WTC11 (cell line): ENCODE measurements at regions not wholly inside any gene's neighbourhood (a gene's known extent, or its start where the extent isn't known, plus 50 kb on each side); places are given as distances from the start of the nearest gene placed in this dataset.

Experiments used
- ATAC-seq: fragments of 200-7000 bp; cut with Tn5 transposase; 2 replicates; pipeline ENCODE4 v1.10.0; 2021; ENCODE audit warnings: mild to moderate bottlenecking, moderate library complexity
- CTCF ChIA-PET: fragments of 300-600 bp; sonication (Branson Sonifier 250); formaldehyde crosslinking; loops from one replicate; lab custom pipeline; 2021; ENCODE audit warnings: antibody characterized with exemption; lab: Charles Lee
- POLR2A ChIA-PET: fragments of 350-600 bp; sonication (Branson Sonifier 250); formaldehyde crosslinking; loops from one replicate; lab custom pipeline; 2021; ENCODE audit warnings: antibody characterized with exemption; lab: Charles Lee
- DNase-seq: peaks from one replicate; pipeline ENCODE4 v3.0.0; 2021; ENCODE audit warnings: low spot score
- H3K27ac Mint-ChIP-seq: 2 replicates; pipeline ENCODE4 v1.8.0; 2021; ENCODE audit warnings: mixed read lengths
- H3K27me3 Mint-ChIP-seq: 2 replicates; pipeline ENCODE4 v1.8.0; 2021; ENCODE audit warnings: low read depth, mild to moderate bottlenecking, moderate library complexity, mixed read lengths
- H3K36me3 Mint-ChIP-seq: 2 replicates; pipeline ENCODE4 v1.8.0; 2021; ENCODE audit warnings: mixed read lengths
- H3K4me1 Mint-ChIP-seq: 2 replicates; pipeline ENCODE4 v1.8.0; 2022; ENCODE audit warnings: mixed read lengths
- H3K4me3 Mint-ChIP-seq: 2 replicates; pipeline ENCODE4 v1.8.0; 2021; ENCODE audit warnings: mild to moderate bottlenecking, moderate library complexity, mixed read lengths
- H3K9me3 Mint-ChIP-seq: 2 replicates; pipeline ENCODE4 v1.8.0; 2021; ENCODE audit warnings: mixed read lengths
- E2F5 ChIP-seq: sonication (generic); formaldehyde crosslinking; IDR thresholded peaks from 2 replicates; pipeline ENCODE4 v1.8.1; 2022; ENCODE audit warnings: mild to moderate bottlenecking, moderate library complexity, missing genetic modification reagents
- FOXJ3 ChIP-seq: sonication (generic); formaldehyde crosslinking; IDR thresholded peaks from 2 replicates; pipeline ENCODE4 v1.9.0; 2021; ENCODE audit warnings: missing genetic modification reagents, mild to moderate bottlenecking, borderline replicate concordance
- GABPB1 ChIP-seq: sonication (generic); formaldehyde crosslinking; IDR thresholded peaks from 2 replicates; pipeline ENCODE4 v1.8.1; 2023; ENCODE audit warnings: mild to moderate bottlenecking, missing genetic modification reagents
- GTF2I ChIP-seq: fragments of 250-450 bp; sonication (Bioruptor Pico); conservative IDR thresholded peaks from 2 replicates; pipeline ENCODE4 v1.4.0; 2021; ENCODE audit warnings: mild to moderate bottlenecking
- HMGXB4 ChIP-seq: sonication (generic); formaldehyde crosslinking; IDR thresholded peaks from 2 replicates; pipeline ENCODE4 v1.8.1; 2023; ENCODE audit warnings: mild to moderate bottlenecking, moderate library complexity, missing genetic modification reagents
- IRF2 ChIP-seq: sonication (generic); formaldehyde crosslinking; IDR thresholded peaks from 2 replicates; pipeline ENCODE4 v1.8.0; 2022; ENCODE audit warnings: low read depth, missing genetic modification reagents, borderline replicate concordance
- JAZF1 ChIP-seq: fragments of 250-450 bp; sonication (Bioruptor Pico); IDR thresholded peaks from 2 replicates; pipeline ENCODE4 v1.9.0; 2021; ENCODE audit warnings: moderate library complexity, mild to moderate bottlenecking, inconsistent platforms
- JUN ChIP-seq: sonication (generic); formaldehyde crosslinking; IDR thresholded peaks from 2 replicates; pipeline ENCODE4 v1.8.0; 2023; ENCODE audit warnings: mild to moderate bottlenecking, missing genetic modification reagents
- KAT7 ChIP-seq: sonication (generic); formaldehyde crosslinking; IDR thresholded peaks from 2 replicates; pipeline ENCODE4 v1.8.1; 2023; ENCODE audit warnings: missing genetic modification reagents, mild to moderate bottlenecking, borderline replicate concordance
- PRRX2 ChIP-seq: fragments of 250-450 bp; sonication (Bioruptor Pico); IDR thresholded peaks from 2 replicates; pipeline ENCODE4 v1.8.0; 2021; ENCODE audit warnings: mild to moderate bottlenecking
- SOX15 ChIP-seq: fragments of 250-450 bp; sonication (Bioruptor Pico); IDR thresholded peaks from 2 replicates; pipeline ENCODE4 v1.9.0; 2021; ENCODE audit warnings: mild to moderate bottlenecking
- ZBTB43 ChIP-seq: sonication (generic); formaldehyde crosslinking; IDR thresholded peaks from 2 replicates; pipeline ENCODE4 v1.8.1; 2023; ENCODE audit warnings: mild to moderate bottlenecking, missing genetic modification reagents
- ZNF281 ChIP-seq: sonication (generic); formaldehyde crosslinking; IDR thresholded peaks from 2 replicates; pipeline ENCODE4 v1.8.0; 2023; ENCODE audit warnings: mild to moderate bottlenecking, missing genetic modification reagents
- ZNF671 ChIP-seq: fragments of 250-450 bp; sonication (Bioruptor Pico); IDR thresholded peaks from 2 replicates; pipeline ENCODE4 v1.8.0; 2021; ENCODE audit warnings: mild to moderate bottlenecking
- TF ChIP-seq, protein P1 (sequence below): sonication (generic); formaldehyde crosslinking; IDR thresholded peaks from 2 replicates; pipeline ENCODE4 v1.8.0; 2023; ENCODE audit warnings: missing genetic modification reagents, mild to moderate bottlenecking, borderline replicate concordance
- TF ChIP-seq, protein P2 (sequence below): fragments of 200-600 bp; IDR thresholded peaks from 2 replicates; pipeline ENCODE4 v1.8.0; 2022; ENCODE audit warnings: antibody characterized with exemption
- TF ChIP-seq, protein P3 (sequence below): sonication (generic); formaldehyde crosslinking; conservative IDR thresholded peaks from 2 replicates; pipeline ENCODE4 v1.8.1; 2023; ENCODE audit warnings: mild to moderate bottlenecking, low read depth, missing genetic modification reagents, moderate library complexity

- no peaks in the 10 kb centered on the region; the same call in 1 of the 2 replicates for H3K27me3 Mint-ChIP-seq
- CTCF ChIA-PET = no interaction called here
- POLR2A ChIA-PET = no interaction called here
- no peak for DNase-seq
- H3K36me3 Mint-ChIP-seq = no peaks in the 10 kb centered on the region
- ATAC-seq = no peak
- no peak overlapping the region for H3K27ac Mint-ChIP-seq
- no peak overlapping the region for H3K4me3 Mint-ChIP-seq
- peaks cover 12% of the 10 kb centered on the region for H3K4me1 Mint-ChIP-seq
- TF ChIP-seq, protein P1, sequence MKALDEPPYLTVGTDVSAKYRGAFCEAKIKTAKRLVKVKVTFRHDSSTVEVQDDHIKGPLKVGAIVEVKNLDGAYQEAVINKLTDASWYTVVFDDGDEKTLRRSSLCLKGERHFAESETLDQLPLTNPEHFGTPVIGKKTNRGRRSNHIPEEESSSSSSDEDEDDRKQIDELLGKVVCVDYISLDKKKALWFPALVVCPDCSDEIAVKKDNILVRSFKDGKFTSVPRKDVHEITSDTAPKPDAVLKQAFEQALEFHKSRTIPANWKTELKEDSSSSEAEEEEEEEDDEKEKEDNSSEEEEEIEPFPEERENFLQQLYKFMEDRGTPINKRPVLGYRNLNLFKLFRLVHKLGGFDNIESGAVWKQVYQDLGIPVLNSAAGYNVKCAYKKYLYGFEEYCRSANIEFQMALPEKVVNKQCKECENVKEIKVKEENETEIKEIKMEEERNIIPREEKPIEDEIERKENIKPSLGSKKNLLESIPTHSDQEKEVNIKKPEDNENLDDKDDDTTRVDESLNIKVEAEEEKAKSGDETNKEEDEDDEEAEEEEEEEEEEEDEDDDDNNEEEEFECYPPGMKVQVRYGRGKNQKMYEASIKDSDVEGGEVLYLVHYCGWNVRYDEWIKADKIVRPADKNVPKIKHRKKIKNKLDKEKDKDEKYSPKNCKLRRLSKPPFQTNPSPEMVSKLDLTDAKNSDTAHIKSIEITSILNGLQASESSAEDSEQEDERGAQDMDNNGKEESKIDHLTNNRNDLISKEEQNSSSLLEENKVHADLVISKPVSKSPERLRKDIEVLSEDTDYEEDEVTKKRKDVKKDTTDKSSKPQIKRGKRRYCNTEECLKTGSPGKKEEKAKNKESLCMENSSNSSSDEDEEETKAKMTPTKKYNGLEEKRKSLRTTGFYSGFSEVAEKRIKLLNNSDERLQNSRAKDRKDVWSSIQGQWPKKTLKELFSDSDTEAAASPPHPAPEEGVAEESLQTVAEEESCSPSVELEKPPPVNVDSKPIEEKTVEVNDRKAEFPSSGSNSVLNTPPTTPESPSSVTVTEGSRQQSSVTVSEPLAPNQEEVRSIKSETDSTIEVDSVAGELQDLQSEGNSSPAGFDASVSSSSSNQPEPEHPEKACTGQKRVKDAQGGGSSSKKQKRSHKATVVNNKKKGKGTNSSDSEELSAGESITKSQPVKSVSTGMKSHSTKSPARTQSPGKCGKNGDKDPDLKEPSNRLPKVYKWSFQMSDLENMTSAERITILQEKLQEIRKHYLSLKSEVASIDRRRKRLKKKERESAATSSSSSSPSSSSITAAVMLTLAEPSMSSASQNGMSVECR = no peak
- no peak for TF ChIP-seq ZNF671 (CRISPR knock-in tag)
- TF ChIP-seq, protein P2, sequence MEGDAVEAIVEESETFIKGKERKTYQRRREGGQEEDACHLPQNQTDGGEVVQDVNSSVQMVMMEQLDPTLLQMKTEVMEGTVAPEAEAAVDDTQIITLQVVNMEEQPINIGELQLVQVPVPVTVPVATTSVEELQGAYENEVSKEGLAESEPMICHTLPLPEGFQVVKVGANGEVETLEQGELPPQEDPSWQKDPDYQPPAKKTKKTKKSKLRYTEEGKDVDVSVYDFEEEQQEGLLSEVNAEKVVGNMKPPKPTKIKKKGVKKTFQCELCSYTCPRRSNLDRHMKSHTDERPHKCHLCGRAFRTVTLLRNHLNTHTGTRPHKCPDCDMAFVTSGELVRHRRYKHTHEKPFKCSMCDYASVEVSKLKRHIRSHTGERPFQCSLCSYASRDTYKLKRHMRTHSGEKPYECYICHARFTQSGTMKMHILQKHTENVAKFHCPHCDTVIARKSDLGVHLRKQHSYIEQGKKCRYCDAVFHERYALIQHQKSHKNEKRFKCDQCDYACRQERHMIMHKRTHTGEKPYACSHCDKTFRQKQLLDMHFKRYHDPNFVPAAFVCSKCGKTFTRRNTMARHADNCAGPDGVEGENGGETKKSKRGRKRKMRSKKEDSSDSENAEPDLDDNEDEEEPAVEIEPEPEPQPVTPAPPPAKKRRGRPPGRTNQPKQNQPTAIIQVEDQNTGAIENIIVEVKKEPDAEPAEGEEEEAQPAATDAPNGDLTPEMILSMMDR = no peak
- no peak for TF ChIP-seq HMGXB4 (CRISPR knock-in tag)
- TF ChIP-seq KAT7 = no peak
- no peak for TF ChIP-seq E2F5 (CRISPR knock-in tag)
- no peak for TF ChIP-seq JUN (CRISPR knock-in tag)
- TF ChIP-seq, protein P3, sequence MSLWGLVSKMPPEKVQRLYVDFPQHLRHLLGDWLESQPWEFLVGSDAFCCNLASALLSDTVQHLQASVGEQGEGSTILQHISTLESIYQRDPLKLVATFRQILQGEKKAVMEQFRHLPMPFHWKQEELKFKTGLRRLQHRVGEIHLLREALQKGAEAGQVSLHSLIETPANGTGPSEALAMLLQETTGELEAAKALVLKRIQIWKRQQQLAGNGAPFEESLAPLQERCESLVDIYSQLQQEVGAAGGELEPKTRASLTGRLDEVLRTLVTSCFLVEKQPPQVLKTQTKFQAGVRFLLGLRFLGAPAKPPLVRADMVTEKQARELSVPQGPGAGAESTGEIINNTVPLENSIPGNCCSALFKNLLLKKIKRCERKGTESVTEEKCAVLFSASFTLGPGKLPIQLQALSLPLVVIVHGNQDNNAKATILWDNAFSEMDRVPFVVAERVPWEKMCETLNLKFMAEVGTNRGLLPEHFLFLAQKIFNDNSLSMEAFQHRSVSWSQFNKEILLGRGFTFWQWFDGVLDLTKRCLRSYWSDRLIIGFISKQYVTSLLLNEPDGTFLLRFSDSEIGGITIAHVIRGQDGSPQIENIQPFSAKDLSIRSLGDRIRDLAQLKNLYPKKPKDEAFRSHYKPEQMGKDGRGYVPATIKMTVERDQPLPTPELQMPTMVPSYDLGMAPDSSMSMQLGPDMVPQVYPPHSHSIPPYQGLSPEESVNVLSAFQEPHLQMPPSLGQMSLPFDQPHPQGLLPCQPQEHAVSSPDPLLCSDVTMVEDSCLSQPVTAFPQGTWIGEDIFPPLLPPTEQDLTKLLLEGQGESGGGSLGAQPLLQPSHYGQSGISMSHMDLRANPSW (CRISPR knock-in tag) = no peak
- no peak for TF ChIP-seq GABPB1 (CRISPR knock-in tag)
- no peak for TF ChIP-seq ZNF281 (CRISPR knock-in tag)
- no peak for TF ChIP-seq FOXJ3
- TF ChIP-seq JAZF1 (CRISPR knock-in tag) = no peak
- no peak for TF ChIP-seq PRRX2 (CRISPR knock-in tag)
- TF ChIP-seq GTF2I (CRISPR knock-in tag) = no peak
- no peak for TF ChIP-seq ZBTB43
- TF ChIP-seq IRF2 = no peak
- no peak for TF ChIP-seq SOX15 (CRISPR knock-in tag)
- TF ChIP-seq, all 79 proteins: peak for 0
- H3K9me3 Mint-ChIP-seq = peaks cover 4% of the 10 kb centered on the region; the same call in 1 of the 2 replicates
Measured at GRCh38 chr6:134665029-134665723, 284.7 kb downstream of the ALDH8A1 start.
